Fibroblast of peridontal ligament (primary cell): ENCODE measurements at regions not wholly inside any gene's neighbourhood (a gene's known extent, or its start where the extent isn't known, plus 50 kb on each side); places are given as distances from the start of the nearest gene placed in this dataset.
"Not testable (repeated sequence)": the region's sequence is repeated elsewhere in the genome, so short reads cannot be mapped to it uniquely, and the experiment has no call there.

Experiments
- DNase-seq: peaks from one replicate; pipeline ENCODE4 v3.0.0-alpha.2; 2010; ENCODE audit errors: extremely low read depth

DNA sequence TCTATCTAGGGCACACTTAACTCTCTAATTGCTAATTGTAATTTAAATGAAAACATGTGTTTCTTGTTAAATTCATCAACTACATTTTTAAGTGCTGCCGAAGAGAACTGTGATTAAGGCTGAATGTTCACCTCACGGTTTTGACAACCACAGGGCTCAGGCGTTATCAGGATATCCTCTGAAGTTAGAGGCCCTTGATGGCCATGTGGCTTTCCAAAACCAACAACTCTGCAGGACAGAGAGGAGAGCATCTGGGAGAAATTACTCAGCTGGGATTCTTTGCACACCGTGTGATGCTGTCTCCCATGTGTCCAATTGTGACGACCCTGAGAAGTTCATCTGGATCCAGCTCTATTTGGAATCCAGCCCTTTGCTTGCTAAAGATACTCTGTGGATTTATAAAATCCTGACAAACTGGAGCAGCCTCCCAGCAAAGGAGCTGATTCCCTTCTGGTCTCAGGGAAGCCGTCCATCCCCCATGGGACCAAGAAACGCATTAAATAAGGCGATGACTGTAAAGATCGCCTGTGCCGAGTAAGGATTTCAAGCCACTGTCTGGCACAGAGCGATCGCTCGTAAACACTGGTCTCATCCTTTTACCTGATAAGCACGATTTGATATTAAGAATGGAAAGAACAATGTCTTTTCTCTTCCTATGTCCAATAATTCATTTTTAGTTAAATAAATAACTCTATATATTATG is 401.1 kb downstream of the CD83 start:
- DNase-seq: peak; percentile 63

DNA sequence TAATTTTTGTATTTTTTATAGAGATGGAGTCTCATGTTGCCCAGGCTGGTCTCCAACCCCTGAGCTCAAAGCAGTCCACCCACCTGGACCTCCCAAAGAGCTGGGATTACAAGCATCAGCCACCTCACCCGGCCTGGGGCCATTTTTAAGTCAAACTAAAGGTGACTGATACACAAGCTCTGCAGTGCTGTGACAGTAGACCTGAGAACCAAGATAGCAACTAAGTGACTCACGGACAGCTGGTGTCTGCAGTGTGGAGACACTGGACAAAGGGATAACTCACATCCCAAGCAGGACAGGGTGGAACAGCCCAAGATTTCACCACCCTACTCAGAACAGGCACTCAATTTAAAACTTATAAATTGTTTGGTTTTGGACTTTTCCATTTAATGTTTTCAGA is 402.5 kb downstream of the CD83 start:
- no peak for DNase-seq

DNA sequence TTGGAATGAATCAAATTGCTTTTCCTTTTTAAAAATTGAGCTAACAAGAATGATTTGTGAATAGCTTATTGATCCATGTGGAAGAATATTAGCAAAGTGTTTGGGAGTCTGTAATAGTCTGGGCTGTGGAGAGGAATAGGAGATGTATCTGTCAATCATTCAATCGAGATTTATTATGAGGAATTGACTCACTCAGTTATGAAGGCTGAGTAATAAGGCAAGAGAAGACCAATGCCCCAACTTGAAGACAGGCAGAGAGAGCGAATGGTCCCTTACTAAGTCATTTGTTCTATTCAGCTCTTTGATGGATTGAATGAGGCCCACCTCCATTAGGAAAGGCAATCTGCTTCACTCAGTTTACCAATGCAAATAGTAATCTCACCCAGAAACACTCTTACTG is 403.0 kb downstream of the CD83 start:
- no peak for DNase-seq

DNA sequence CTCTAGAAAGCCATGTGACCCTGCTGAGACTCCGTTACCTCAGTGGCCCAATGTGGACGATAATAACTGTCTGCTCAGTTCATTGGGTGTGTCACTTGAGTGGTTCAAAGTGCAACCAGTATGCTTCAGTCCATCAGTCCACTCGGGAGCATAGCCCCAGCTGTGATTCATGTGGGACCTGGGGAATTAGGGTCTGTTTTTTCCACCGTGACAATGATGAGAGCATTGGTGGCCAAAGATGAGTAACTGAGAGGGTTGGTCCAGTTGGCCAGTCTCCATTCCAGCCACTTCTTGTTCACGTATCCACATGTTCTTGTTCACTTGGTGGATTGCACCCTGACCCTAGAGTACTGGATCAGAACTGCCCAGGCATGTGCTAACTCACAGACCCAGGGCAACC is 403.6 kb downstream of the CD83 start:
- DNase-seq: no peak

DNA sequence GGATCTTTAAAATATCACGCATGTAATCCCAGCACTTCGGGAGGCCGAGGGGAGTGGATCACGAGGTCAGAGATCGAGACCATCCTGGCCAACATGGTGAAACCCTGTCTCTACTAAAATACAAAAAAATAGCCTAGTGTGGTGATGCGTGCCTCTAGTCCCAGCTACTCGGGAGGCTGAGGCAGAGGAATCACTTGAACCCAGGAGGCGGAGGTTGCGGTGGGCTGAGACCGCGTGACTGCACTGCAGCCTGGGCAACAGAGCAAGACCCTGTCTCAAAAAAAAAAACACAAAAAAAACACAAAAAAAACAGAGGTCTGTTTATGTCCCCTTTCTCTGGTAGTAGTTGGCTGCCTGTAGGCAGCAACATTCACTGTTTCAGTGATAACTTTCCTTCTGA is 404.3 kb downstream of the CD83 start:
- not testable (repeated sequence) for DNase-seq

DNA sequence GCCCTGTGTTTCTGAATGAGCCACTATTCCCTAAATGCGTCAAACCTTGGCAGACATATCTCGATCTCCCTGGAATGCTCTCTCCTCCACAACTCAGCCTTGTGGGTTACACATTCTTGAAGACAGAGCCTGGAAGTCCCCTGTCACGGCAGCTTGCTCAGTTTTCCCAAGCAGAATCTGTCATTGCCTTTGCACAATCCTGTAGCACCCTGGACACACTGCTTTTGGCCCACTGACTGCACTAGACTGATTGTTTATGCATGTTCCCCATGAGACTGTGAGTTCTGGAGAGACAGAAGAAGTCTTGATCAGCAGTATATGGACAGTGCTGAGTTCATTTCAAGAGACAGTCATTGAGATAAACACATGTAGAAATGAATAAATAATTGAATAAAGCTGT is 406.7 kb downstream of the CD83 start:
- peak; percentile 81 for DNase-seq

DNA sequence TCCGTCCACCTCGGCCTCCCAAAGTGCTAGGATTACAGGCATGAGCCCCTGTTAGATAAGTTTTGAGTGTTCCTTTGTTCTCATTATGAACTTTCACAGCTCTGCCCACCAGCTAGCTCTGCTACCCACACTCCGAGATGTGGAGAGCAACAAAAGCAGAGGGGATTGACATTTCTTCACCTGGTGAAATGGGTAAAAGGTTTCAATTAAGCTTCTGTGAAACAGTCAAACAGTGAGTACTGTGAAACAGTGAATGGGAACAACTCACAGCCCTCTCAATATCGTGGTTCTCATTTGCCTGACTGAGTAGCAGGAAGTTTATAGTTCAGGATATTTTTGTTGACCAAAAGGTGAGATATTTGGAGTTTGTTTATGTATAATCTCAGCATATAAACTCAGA is 412.8 kb downstream of the CD83 start:
- no peak for DNase-seq

DNA sequence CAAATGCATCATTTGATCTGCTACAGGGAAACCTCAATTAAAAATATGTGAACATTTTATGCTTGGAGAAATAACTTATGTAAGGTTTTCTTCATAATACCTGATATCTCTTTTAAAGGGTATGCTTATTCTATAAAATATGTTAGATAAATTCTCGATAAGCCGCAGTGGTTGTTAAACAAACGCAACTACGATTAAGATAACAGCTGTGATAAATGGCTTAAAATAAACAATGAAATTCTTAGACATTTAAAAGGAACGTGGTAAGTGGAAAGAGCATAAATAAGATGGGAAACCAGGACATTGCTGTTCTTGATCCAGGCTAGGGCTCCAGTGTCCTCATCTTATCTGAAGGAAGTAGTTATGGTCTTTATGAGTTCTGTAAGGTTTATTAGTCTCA is 415.9 kb downstream of the CD83 start:
- DNase-seq: peak; percentile 17

DNA sequence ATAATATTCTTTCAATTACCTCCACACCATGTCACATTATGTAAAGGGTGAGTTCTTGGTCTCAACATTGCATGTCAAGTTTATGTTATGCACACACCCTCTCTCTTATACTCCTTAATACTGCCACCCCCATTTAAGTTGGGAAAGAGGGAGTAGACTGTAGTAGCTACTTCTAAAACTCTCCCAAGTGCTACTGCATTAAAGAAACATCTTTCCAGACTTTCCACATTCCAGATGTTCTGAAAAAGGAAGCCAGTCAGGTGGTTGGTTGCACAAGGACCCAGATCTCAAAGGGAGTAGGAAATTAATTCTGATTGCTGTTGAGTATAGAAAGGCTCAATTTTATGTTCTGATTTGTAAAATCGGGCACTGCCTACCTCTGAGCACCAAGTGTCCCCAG is 419.5 kb downstream of the CD83 start:
- peak; percentile 25 for DNase-seq

DNA sequence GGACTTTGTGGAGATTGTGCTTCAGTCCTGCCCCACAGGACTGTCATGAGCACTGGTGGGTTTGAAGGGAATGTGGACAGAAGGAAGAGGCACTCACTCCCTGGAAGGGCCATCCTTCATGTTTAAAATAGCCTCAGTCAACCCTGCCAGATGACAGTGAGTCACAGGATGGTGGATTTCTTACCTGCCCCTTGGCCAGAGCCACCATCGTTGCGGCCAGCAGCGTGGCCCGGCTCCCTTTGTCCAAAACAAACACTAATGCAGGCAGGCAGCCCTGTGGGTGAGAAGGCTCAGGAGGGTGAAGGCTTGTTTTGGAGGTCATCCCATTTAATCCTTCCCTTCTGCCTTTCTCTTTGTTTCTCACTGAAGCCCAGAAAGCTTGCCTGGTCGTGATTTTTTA is 422.7 kb downstream of the CD83 start:
- DNase-seq: no peak

DNA sequence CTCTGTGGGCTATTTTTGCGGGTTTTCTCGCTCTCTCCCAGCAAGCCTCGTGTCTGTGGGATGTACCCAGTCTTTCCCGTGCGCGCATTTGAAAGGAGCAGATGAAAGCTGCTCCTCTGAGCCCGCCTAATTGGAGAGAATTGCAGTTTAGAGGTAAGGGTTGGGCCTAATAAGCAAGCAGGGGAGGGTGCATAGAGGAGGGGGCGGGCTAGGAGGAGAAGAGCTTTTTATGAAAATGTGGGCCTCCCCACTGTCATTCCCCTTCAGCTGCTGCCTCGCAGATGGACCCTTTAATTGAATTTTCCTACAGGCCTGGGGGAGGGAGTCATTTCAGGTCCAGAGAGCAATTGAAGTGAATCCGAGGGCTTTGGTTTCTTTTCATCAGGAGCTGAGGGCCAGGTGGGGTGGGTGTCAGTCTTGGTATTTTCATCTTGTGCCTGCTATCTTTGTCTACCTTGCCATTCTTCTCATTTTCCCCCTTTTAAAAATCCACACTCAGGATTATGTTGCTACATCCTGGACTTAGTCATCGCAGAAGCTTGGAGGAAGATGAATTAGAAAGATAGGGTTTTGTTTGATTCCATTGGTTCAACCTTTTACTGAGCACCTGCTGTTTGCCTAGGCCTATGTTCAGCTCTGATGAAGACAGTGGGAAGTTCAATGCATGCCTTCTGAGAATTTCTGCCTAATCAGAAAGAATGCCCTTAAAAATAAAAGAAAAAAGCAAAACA is 423.4 kb downstream of the CD83 start:
- DNase-seq: no peak

DNA sequence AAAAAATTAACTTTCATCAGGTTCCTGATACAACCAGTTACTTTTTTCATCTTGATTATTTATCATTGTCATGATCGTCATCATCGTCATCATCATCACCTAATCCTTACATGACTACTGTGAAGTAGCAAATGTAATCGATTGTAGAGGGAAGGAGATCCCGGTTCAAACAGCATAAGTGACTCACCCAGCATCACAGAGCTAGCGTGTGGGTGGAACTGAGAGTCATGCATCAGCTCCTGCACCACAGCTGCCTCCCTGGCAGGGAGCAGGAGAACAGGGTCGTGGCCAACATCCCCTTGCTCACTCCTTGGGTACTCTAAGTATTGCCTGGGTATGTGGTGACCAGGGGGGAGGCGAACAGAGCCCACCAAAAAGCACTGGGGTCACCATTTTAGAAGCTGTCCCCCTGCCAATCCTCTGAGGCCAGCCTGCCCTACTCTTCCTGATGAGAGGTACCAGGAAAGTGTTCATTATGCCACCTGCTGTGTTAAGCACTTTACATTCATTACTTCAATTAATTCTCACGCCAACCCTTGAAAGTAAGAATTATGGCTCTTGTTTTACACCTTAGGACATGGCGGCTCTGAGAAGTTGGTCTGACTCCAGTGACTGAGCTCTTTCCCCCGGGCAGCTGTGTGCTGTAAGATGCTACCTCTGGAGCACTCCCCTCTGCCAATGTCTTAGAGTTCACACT is 425.2 kb downstream of the CD83 start:
- DNase-seq: peak; percentile 80

DNA sequence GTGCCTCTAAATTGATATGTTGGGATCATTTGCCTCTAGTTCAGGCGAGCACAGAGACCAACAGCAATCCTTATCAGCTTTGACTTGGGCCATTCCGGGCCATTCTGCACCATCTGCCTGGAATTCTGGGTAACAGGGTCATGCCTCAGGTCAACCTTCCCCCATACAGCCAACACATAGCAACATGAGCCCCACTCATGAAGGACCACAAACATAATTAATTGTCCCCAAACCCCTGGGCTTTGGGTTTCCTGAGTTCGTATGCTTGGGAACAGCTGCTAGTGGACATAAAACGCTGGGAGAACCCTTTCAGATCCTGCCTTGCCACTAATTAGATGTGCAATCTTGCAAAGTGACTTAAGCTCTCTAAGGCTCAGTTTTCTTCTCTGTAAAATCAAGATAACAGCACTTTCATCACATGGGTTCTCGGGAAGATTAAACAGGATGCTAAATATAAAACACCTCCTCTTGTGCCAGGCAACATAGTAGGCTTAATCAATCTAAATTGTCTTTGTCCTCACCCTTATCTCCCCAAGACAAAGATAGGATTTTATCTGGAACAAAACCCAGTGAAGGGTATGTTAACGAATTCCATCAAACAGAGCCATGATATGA is 426.5 kb downstream of the CD83 start:
- no peak for DNase-seq

DNA sequence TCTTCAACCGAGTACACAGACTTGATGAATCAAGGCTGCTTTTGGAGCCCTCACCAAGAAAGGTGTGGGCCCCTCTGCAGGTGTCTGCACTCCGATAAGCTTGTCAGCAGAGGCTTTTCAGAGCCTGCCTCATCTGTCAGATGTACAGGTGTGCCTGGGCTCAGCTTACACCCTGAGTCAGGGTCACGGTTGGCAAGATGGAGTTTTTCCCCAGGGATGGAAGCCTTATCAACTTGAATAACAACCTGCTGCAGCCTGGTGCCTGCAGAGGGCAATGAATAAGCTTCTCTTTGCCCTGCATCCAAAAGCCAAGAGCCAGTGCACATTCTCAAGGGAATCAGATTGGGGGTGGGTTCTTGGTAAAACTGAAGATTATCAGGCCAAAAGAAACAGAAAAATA is 427.1 kb downstream of the CD83 start:
- no peak for DNase-seq

DNA sequence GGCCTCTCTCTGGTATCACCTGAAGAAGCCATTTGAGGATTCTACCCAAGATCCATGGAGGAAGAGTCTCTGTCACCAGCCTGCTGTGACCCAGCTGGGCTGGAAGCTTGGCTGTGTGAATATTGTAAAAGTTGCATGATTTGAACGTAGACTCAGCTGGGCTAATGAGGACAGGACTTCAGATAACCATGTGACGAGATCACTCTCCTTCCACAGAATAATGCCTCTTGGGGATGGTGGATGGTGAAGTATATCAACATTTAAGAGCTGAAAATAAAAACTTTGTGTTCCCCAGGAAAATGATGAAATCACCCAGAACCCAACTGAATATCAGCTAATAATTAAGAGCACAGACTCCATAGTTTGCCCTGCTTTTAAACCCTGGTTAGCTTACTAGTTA is 427.9 kb downstream of the CD83 start:
- peak; percentile 32 for DNase-seq

DNA sequence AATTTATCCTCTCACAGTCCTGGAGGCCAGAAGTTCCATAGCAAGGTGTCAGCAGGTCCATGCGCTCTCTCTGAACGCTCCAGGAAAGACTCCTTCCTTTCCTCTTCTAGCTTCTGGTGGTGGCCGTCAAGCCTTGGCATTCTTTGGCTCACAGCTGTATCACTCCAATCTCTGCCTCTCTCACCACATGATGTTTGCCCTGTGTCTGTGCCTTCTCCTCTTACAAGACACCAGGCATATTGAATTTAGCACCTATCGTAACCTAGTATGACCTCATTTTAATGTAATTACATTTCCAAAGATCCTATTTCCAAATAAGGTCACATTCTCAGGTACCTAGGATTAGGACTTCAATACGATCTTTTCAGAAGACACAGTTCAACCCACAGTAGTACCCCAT is 428.5 kb downstream of the CD83 start:
- DNase-seq: no peak

DNA sequence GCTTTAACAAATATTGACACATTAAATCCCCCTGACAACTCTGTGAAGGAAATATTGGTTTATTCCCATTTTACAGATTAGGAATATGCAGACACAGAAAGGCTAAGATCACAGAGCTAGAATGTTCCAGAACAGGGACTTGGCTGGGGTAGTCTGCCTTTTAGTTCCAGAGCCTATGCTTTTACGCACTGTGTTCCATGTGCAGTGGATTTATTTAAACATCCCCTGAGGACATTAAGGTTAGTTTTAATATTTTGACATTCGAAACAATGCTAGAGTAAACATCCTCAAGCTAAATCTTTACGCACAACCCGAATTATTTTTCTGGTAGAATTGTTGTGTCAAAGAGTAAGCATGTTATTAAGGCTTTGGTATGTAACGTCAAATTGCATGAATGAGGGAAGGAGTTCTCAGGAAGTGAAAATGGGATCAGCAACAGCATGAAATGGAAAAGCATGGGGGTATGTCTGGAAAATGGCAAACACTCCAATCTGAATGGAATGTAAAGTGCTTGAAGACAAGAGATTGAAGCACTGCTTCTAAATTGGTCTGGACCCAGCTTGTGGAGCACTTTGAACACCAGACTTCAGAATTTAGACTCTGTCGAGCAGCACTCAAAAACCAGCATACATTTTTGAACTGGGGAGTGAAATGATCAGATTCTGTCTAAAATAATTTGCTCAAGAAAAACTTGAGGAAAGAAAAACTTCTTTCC is 429.9 kb downstream of the CD83 start:
- DNase-seq: no peak

DNA sequence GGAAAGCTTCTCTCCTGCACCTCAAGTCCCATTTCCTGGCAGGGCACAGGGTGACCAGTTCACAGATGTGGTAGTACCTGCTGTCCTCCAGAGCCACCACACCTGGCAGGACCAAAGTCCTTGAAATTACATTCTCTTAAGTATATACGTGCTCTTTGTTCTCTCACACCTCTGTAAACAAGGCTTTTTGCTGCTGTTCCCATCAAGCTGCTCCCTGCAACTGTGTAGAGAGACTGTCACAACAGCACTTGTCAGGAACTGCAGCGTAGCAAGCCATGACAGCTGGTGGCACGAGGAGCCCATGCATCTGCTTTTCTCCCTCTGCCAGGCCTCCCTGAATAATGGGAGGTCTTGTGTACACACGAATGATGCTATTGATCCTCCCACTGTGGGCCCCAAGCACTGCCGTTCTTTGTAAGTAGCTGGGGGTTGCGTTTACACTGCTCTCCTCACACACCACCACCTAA is 431.8 kb downstream of the CD83 start:
- DNase-seq: no peak

DNA sequence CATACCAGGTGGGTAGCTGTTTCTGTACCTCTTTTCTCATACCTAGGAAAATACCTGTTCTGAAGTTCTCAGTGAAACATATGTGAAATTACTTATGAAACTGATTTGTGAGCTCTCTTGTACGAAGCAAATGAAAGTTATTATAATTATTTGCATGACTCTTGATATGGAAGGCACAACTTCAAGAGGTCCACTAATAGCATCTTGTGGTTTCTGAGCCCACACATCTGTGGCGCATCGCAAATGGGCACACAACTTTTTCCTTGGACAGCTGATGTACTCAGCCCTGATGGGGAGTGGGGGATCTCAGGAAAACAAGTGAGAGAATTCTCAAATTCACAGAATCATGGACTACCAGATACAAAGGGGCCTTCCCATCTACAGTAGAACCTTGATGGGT is 432.3 kb downstream of the CD83 start:
- no peak for DNase-seq

DNA sequence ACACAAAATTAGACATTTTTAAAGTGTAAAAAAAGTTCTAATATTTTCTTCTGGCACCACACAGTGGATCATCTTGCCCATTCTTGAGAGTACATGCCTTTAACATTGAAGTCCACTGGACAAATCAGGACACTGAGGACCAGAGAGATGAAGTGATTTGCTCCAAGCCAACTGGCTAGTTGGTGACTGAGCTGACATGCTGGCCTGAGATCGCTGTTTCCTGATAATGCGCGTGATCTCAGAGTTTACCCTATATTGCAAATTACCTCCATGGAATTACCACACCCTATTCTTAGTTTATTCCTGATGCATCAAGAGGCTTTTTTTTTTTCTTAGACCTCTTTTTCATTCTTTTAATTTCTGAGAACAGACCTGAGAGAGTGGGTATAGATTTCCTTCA is 432.8 kb downstream of the CD83 start:
- no peak for DNase-seq

DNA sequence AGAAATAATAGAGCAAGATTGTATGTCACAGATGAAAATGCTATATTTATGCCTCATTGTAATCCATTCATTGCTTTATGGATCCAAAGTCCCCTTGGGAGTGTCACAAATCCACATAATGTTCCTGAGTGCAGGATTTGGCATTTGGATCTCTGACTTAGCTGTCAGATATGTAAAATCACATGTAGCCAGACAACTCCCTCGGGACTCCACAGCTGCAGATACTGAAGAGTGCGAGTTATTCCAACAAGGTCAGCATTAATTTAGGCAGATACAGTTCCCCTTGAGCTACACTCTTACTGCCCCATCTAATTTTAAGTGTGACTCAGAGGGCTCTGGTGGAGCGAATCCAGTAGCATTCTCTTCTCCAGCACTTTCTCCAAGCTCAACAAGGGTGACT is 433.2 kb downstream of the CD83 start:
- peak; percentile 75 for DNase-seq

DNA sequence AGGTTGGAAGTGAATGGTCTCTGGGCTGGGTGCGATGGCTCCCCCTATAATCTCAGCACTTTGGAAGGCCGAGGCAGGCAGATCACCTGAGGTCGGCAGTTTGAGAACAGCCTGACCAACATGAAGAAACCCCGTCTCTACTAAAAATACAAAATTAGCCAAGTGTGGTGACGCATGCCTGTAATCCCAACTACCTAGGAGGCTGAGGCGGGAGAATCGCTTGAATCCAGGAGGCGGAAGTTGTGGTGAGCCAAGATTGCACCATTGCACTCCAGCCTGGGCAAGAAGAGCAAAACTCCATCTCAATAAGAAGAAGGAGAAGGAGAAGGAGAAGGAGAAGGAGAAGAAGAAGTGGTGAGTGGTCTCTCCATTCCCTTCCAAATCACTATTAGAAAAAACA is 434.0 kb downstream of the CD83 start:
- not testable (repeated sequence) for DNase-seq
